CD4-positive, alpha-beta memory T cell (primary cell): ENCODE measurements at regions not wholly inside any gene's neighbourhood (a gene's known extent, or its start where the extent isn't known, plus 50 kb on each side); places are given as distances from the start of the nearest gene placed in this dataset.

ENCODE experiments used
- CTCF ChIA-PET: fragments of 350-600 bp; sonication (Branson Sonifier 250); formaldehyde crosslinking; loops from one replicate; lab custom pipeline; 2021; ENCODE audit warnings: inconsistent platforms; ENCODE audit not compliant: partially characterized antibody; lab: Charles Lee
- POLR2A ChIA-PET: fragments of 350-600 bp; sonication (Branson Sonifier 250); formaldehyde crosslinking; loops from one replicate; lab custom pipeline; 2021; ENCODE audit not compliant: partially characterized antibody; lab: Charles Lee
- DNase-seq, 5 donors: peaks; one replicate each; pipeline versions ENCODE4 v3.0.0 to v3.0.0-alpha.2; 2020 to 2022; ENCODE audit warnings: mixed read lengths in 1 of 5
- H3K27ac ChIP-seq: one replicate; pipeline ENCODE4 v1.7.0; 2013; ENCODE audit warnings: low read depth, low read length
- H3K27me3 ChIP-seq: 2 replicates; pipeline ENCODE4 v1.7.0; 2013; ENCODE audit warnings: mild to moderate bottlenecking, low read length, moderate library complexity; ENCODE audit not compliant: insufficient read depth
- H3K36me3 ChIP-seq: 2 replicates; pipeline ENCODE4 v1.7.0; 2013; ENCODE audit warnings: mild to moderate bottlenecking, low read length, moderate library complexity; ENCODE audit not compliant: insufficient read depth
- H3K4me1 ChIP-seq: 2 replicates; pipeline ENCODE4 v1.7.0; 2013; ENCODE audit warnings: mild to moderate bottlenecking, low read length, moderate library complexity; ENCODE audit not compliant: insufficient read depth
- H3K4me3 ChIP-seq, 2 donors: one replicate each; pipeline ENCODE4 v1.7.0; 2013; ENCODE audit warnings: low read length in 2 of 2, mild to moderate bottlenecking in 1 of 2
- H3K9me3 ChIP-seq, 2 donors: one replicate each; pipeline ENCODE4 v1.7.0; 2013; ENCODE audit warnings: low read length in 2 of 2, control low read depth in 1 of 2; ENCODE audit not compliant: control insufficient read depth in 1 of 2
- H3K27ac Mint-ChIP-seq, 7 donors: one replicate each; pipeline ENCODE4 v1.8.0; 2020 to 2021; ENCODE audit warnings: mixed read lengths in 7 of 7, mild to moderate bottlenecking in 6 of 7, inconsistent platforms in 3 of 7, moderate library complexity in 3 of 7
- H3K27me3 Mint-ChIP-seq, 2 donors: one replicate each; pipeline ENCODE4 v1.8.0; 2020 to 2021; ENCODE audit warnings: mixed read lengths in 2 of 2
- H3K36me3 Mint-ChIP-seq, 2 donors: one replicate each; pipeline ENCODE4 v1.8.0; 2020 to 2021; ENCODE audit warnings: mixed read lengths in 2 of 2, inconsistent platforms in 1 of 2, mild to moderate bottlenecking in 1 of 2
- H3K4me1 Mint-ChIP-seq, 4 donors: one replicate each; pipeline ENCODE4 v1.8.0; 2020 to 2021; ENCODE audit warnings: mixed read lengths in 4 of 4, mild to moderate bottlenecking in 1 of 4
- H3K4me3 Mint-ChIP-seq, 8 donors: one replicate each; pipeline ENCODE4 v1.8.0; 2020 to 2021; ENCODE audit warnings: mixed read lengths in 8 of 8, mild to moderate bottlenecking in 7 of 8, moderate library complexity in 6 of 8, inconsistent platforms in 3 of 8
- H3K9me3 Mint-ChIP-seq, 8 donors: one replicate each; pipeline ENCODE4 v1.8.0; 2020 to 2021; ENCODE audit warnings: mixed read lengths in 8 of 8, mild to moderate bottlenecking in 5 of 8, inconsistent platforms in 3 of 8, moderate library complexity in 1 of 8
- intact Hi-C: fragments of 100-400 bp; cut with micrococcal nuclease; formaldehyde crosslinking; loops from one replicate; pipeline ENCODE4 v1.15.1; 2023

GRCh38 chr12:76947304-76947703 is 68.5 kb upstream of the CSRP2 start:
- Mint-ChIP-seq H3K4me3 (no peak overlapping the region), H3K27ac (no peak overlapping the region), H3K4me1 (peaks cover 0 to 4% (median 0%) of the 10 kb centered on the region in 4 donors), H3K27me3 (peaks cover 5 to 6% of the 10 kb centered on the region in 2 donors), H3K9me3 (peaks cover 0 to 1% (median 0%) of the 10 kb centered on the region in 8 donors), H3K36me3 (no peaks in the 10 kb centered on the region)
- H3K9me3 ChIP-seq = no peaks in the 10 kb centered on the region
- CTCF ChIA-PET = no interaction called here
- intact Hi-C loops = no loop called here
- DNase-seq = no peak
- no peaks in the 10 kb centered on the region for H3K27me3 ChIP-seq
- no peak overlapping the region for H3K27ac ChIP-seq
- no peaks in the 10 kb centered on the region for H3K36me3 ChIP-seq
- no peaks in the 10 kb centered on the region for H3K4me1 ChIP-seq
- H3K4me3 ChIP-seq = no peak overlapping the region
- POLR2A ChIA-PET = no interaction called here

- no peak for DNase-seq
- CTCF ChIA-PET = no interaction called here
- no peak overlapping the region for H3K27ac ChIP-seq
- H3K27me3 ChIP-seq = no peaks in the 10 kb centered on the region
- intact Hi-C loops = no loop called here
- H3K4me1 ChIP-seq = no peaks in the 10 kb centered on the region
- Mint-ChIP-seq H3K9me3 (no peaks in the 10 kb centered on the region), H3K4me1 (no peaks in the 10 kb centered on the region), H3K27ac (no peak overlapping the region), H3K4me3 (no peak overlapping the region), H3K27me3 (peaks cover 2 to 3% of the 10 kb centered on the region in 2 donors), H3K36me3 (no peaks in the 10 kb centered on the region)
- POLR2A ChIA-PET = no interaction called here
- H3K4me3 ChIP-seq = no peak overlapping the region
- no peaks in the 10 kb centered on the region for H3K36me3 ChIP-seq
- H3K9me3 ChIP-seq = no peaks in the 10 kb centered on the region
Measured at GRCh38 chr12:76946446-76946845, 67.6 kb upstream of the CSRP2 start.

- Mint-ChIP-seq H3K36me3 (no peaks in the 10 kb centered on the region), H3K4me1 (no peaks in the 10 kb centered on the region), H3K4me3 (no peak overlapping the region), H3K27me3 (peaks cover 2 to 3% of the 10 kb centered on the region in 2 donors), H3K9me3 (no peaks in the 10 kb centered on the region), H3K27ac (no peak overlapping the region)
- H3K27ac ChIP-seq = no peak overlapping the region
- no peaks in the 10 kb centered on the region for H3K36me3 ChIP-seq
- no peak overlapping the region for H3K4me3 ChIP-seq
- ChIA-PET CTCF (no interaction called here), POLR2A (no interaction called here)
- intact Hi-C loops = no loop called here
- DNase-seq = no peak
- no peaks in the 10 kb centered on the region for H3K9me3 ChIP-seq
- H3K27me3 ChIP-seq = no peaks in the 10 kb centered on the region
- no peaks in the 10 kb centered on the region for H3K4me1 ChIP-seq
Measured at GRCh38 chr12:76945867-76946266, 67.0 kb upstream of the CSRP2 start.

GRCh38 chr12:76944892-76945291 is 66.1 kb upstream of the CSRP2 start:
- intact Hi-C loops = no loop called here

GRCh38 chr12:76943008-76943407 is 64.2 kb upstream of the CSRP2 start:
- no peak overlapping the region for H3K4me3 ChIP-seq
- no peak overlapping the region for H3K27ac ChIP-seq
- Mint-ChIP-seq H3K4me1 (no peaks in the 10 kb centered on the region), H3K27me3 (no peaks in the 10 kb centered on the region), H3K36me3 (no peaks in the 10 kb centered on the region), H3K9me3 (peaks cover 0 to 2% (median 0%) of the 10 kb centered on the region in 8 donors), H3K27ac (no peak overlapping the region), H3K4me3 (no peak overlapping the region)
- POLR2A ChIA-PET = no interaction called here
- no peaks in the 10 kb centered on the region for H3K27me3 ChIP-seq
- intact Hi-C loops = no loop called here
- H3K36me3 ChIP-seq = no peaks in the 10 kb centered on the region
- H3K9me3 ChIP-seq = no peaks in the 10 kb centered on the region
- no peaks in the 10 kb centered on the region for H3K4me1 ChIP-seq
- CTCF ChIA-PET = no interaction called here
- DNase-seq = no peak

More at GRCh38 chr12:76944892-76945291, 66.1 kb upstream of the CSRP2 start:
- no peak overlapping the region for H3K4me3 Mint-ChIP-seq
- H3K27me3 Mint-ChIP-seq = no peaks in the 10 kb centered on the region
- no peak overlapping the region for H3K27ac Mint-ChIP-seq
- Histone ChIP-seq H3K9me3 (no peaks in the 10 kb centered on the region), H3K36me3 (no peaks in the 10 kb centered on the region), H3K4me1 (no peaks in the 10 kb centered on the region), H3K27me3 (no peaks in the 10 kb centered on the region), H3K27ac (no peak overlapping the region), H3K4me3 (no peak overlapping the region)
- DNase-seq = no peak
- no peaks in the 10 kb centered on the region for H3K36me3 Mint-ChIP-seq
- no peaks in the 10 kb centered on the region for H3K4me1 Mint-ChIP-seq
- no peaks in the 10 kb centered on the region for H3K9me3 Mint-ChIP-seq
- CTCF ChIA-PET = no interaction called here
- POLR2A ChIA-PET = no interaction called here

GRCh38 chr12:76942267-76942666 is 63.4 kb upstream of the CSRP2 start:
- Histone ChIP-seq H3K36me3 (no peaks in the 10 kb centered on the region), H3K27me3 (no peaks in the 10 kb centered on the region), H3K9me3 (no peaks in the 10 kb centered on the region), H3K27ac (no peak overlapping the region), H3K4me3 (no peak overlapping the region), H3K4me1 (no peaks in the 10 kb centered on the region)
- H3K9me3 Mint-ChIP-seq = peaks cover 0 to 2% (median 0%) of the 10 kb centered on the region in 8 donors
- intact Hi-C loops = no loop called here
- H3K4me3 Mint-ChIP-seq = no peak overlapping the region
- no peak for DNase-seq
- CTCF ChIA-PET = no interaction called here
- no peak overlapping the region for H3K27ac Mint-ChIP-seq
- no peaks in the 10 kb centered on the region for H3K36me3 Mint-ChIP-seq
- POLR2A ChIA-PET = no interaction called here
- H3K27me3 Mint-ChIP-seq = no peaks in the 10 kb centered on the region
- no peaks in the 10 kb centered on the region for H3K4me1 Mint-ChIP-seq

- POLR2A ChIA-PET = no interaction called here
- H3K4me1 Mint-ChIP-seq = no peaks in the 10 kb centered on the region
- no peak for DNase-seq
- H3K36me3 Mint-ChIP-seq = no peaks in the 10 kb centered on the region
- Histone ChIP-seq H3K27ac (no peak overlapping the region), H3K9me3 (no peaks in the 10 kb centered on the region), H3K4me1 (no peaks in the 10 kb centered on the region), H3K4me3 (no peak overlapping the region), H3K36me3 (no peaks in the 10 kb centered on the region), H3K27me3 (no peaks in the 10 kb centered on the region)
- H3K27me3 Mint-ChIP-seq = no peaks in the 10 kb centered on the region
- CTCF ChIA-PET = interaction anchor here (0.7 kb wide), 1 partner anchor 8 kb away, joined by 3 read pairs; no protein-coding TSS in a partner anchor
- H3K4me3 Mint-ChIP-seq = no peak overlapping the region
- H3K27ac Mint-ChIP-seq = no peak overlapping the region
- peaks cover 0 to 2% (median 0%) of the 10 kb centered on the region in 8 donors for H3K9me3 Mint-ChIP-seq
- intact Hi-C loops = no loop called here
Measured at GRCh38 chr12:76940671-76941445, 62.0 kb upstream of the CSRP2 start.
